22Rv1 (cell line): ENCODE measurements at regions not wholly inside any gene's neighbourhood (a gene's known extent, or its start where the extent isn't known, plus 50 kb on each side); places are given as distances from the start of the nearest gene placed in this dataset.

Experiments
- H3K27ac ChIP-seq: fragments of 450-650 bp; 2 replicates; pipeline ENCODE4 v1.5.1; 2017
- CTCF ChIP-seq: fragments of 450-650 bp; IDR thresholded peaks from 2 replicates; pipeline ENCODE4 v1.5.1; 2017; ENCODE audit warnings: mild to moderate bottlenecking
- ZFX ChIP-seq: fragments of 450-650 bp; IDR thresholded peaks from 2 replicates; pipeline ENCODE4 v1.6.1; 2017; ENCODE audit warnings: antibody characterized with exemption, borderline replicate concordance

GRCh38 chr7:132030086-132030568 is 473.7 kb upstream of the PODXL start:
- TF ChIP-seq ZFX = no peak
- no peak for TF ChIP-seq CTCF
- no peak overlapping the region for H3K27ac ChIP-seq

GRCh38 chr7:132029369-132030085 is 473.1 kb upstream of the PODXL start:
- no peak overlapping the region for H3K27ac ChIP-seq
- TF ChIP-seq CTCF = no peak
- TF ChIP-seq ZFX = no peak

GRCh38 chr7:132028144-132028920 is 471.9 kb upstream of the PODXL start:
- no peak overlapping the region for H3K27ac ChIP-seq
- no peak for TF ChIP-seq ZFX
- TF ChIP-seq CTCF = no peak

GRCh38 chr7:132024290-132024689 is 467.9 kb upstream of the PODXL start:
- TF ChIP-seq CTCF (no peak), ZFX (no peak)
- H3K27ac ChIP-seq = no peak overlapping the region

GRCh38 chr7:132023466-132023865 is 467.0 kb upstream of the PODXL start:
- no peak for TF ChIP-seq ZFX
- no peak for TF ChIP-seq CTCF
- no peak overlapping the region for H3K27ac ChIP-seq

- no peak for TF ChIP-seq ZFX
- TF ChIP-seq CTCF = no peak
- no peak overlapping the region for H3K27ac ChIP-seq
These were observed 465.8 kb upstream of the PODXL start for GRCh38 chr7:132022188-132022587.

- TF ChIP-seq ZFX = no peak
- TF ChIP-seq CTCF = no peak
- no peak overlapping the region for H3K27ac ChIP-seq
These were observed 463.3 kb upstream of the PODXL start for GRCh38 chr7:132019703-132020102.
